GM12874 (cell line): ENCODE measurements at regions not wholly inside any gene's neighbourhood (a gene's known extent, or its start where the extent isn't known, plus 50 kb on each side); places are given as distances from the start of the nearest gene placed in this dataset.

Experiments
- TF ChIP-seq, protein P1 (sequence below): IDR thresholded peaks from 2 replicates; pipeline ENCODE4 v1.5.1; 2011; ENCODE audit warnings: low read depth, mild to moderate bottlenecking, control low read depth, low read length, moderate library complexity; ENCODE audit not compliant: insufficient read depth

DNA sequence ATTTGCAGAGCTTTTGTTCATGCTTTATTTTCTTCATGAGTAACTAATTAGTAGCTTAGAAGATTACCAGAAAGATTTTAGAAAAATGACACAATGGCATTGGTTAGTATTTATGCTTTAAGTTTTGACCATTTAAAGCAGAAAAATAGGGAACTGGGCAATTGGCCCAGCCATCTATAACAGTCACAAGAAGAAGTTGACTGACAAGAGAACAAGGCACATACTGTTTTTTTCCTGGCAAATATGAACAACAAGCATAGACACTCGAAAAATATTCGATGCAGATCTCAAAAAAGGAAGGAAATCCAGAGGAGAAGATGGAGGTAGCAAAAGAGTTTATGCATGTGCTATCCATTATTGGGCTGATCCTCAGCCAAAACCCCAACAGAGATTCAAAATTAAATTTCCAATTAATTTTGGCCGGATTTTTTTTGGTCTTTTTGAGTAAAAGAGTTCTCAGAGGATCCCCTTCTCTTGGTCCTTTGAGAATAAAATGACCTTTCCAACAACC is 200.8 kb upstream of the SLC35G4 start:
- TF ChIP-seq, protein P1, sequence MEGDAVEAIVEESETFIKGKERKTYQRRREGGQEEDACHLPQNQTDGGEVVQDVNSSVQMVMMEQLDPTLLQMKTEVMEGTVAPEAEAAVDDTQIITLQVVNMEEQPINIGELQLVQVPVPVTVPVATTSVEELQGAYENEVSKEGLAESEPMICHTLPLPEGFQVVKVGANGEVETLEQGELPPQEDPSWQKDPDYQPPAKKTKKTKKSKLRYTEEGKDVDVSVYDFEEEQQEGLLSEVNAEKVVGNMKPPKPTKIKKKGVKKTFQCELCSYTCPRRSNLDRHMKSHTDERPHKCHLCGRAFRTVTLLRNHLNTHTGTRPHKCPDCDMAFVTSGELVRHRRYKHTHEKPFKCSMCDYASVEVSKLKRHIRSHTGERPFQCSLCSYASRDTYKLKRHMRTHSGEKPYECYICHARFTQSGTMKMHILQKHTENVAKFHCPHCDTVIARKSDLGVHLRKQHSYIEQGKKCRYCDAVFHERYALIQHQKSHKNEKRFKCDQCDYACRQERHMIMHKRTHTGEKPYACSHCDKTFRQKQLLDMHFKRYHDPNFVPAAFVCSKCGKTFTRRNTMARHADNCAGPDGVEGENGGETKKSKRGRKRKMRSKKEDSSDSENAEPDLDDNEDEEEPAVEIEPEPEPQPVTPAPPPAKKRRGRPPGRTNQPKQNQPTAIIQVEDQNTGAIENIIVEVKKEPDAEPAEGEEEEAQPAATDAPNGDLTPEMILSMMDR: no peak

DNA sequence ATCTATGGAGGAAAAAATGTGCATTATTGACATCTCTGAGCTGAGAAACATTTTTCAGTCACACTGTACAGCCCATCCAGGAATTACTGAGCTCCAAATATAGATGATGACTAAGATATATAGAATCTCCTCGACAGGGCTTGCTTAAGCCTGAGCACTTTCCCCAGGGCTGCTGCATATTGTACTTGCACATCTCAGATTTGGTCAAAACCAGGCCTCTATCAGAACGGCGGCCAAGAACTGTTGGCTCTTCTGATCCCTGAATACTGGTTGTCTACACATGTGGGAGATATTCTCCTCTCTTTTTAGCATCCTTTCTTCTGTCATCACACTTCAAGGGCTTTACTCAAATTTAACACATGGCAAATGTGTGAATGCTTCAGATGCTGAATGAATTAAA is 201.5 kb upstream of the SLC35G4 start:
- TF ChIP-seq, protein P1: no peak

DNA sequence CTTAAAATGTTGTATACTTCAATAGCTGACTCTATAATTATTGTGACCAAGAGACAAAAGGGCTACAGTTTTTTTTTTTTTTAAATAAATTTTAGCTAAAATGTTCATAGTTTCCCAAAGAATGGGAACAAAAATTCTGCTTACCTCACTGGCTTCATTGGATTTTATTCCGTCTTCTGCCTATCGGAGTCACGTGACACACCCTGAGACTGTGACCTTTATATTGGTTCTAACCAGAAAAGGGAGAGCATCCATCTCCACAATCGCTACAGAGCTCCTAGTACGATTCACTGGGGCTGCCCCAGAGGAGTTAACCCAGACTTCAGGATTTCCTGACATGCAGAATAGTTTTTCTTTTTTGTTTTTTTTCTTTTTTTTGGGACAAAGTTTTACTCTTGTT is 203.6 kb upstream of the SLC35G4 start:
- TF ChIP-seq, protein P1: no peak

DNA sequence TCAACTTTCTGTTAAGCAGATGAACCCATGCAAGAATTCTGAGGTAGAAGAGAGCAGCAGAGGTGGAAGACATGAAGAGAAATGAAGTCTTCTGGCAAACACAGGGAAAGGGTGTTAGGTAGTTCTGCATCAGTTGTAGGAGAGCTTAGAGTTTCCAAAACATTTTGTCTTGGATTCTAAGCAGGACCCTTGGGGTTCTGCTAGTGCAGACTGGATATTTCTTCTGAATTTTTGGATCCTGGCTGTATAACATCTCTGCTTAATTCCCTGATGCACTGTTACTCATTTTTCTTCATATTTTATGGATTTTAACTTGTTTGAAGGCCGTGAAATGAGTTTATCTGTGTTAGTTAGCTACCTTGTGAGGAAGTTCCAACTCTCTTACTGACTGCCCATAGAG is 208.7 kb upstream of the SLC35G4 start:
- TF ChIP-seq, protein P1: no peak

DNA sequence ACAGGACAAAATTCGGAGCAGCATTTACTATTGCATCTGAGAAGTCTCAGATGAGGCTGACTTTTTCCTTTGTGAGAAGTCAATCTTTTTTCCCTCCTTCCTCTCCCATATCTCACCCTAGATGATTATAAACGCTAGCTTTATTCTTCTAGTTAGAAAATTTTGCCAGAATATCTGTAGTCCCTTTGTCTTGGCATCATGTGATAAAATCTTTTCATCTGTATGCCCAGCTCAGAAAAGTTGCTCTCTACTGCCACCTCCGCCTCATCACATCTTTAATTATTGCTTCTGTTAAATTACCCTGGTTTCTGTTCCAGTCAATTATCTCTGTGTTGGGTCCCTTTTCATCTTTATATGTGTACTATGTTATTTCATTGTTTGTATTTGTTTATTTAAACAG is 210.8 kb upstream of the SLC35G4 start:
- TF ChIP-seq, protein P1: no peak

DNA sequence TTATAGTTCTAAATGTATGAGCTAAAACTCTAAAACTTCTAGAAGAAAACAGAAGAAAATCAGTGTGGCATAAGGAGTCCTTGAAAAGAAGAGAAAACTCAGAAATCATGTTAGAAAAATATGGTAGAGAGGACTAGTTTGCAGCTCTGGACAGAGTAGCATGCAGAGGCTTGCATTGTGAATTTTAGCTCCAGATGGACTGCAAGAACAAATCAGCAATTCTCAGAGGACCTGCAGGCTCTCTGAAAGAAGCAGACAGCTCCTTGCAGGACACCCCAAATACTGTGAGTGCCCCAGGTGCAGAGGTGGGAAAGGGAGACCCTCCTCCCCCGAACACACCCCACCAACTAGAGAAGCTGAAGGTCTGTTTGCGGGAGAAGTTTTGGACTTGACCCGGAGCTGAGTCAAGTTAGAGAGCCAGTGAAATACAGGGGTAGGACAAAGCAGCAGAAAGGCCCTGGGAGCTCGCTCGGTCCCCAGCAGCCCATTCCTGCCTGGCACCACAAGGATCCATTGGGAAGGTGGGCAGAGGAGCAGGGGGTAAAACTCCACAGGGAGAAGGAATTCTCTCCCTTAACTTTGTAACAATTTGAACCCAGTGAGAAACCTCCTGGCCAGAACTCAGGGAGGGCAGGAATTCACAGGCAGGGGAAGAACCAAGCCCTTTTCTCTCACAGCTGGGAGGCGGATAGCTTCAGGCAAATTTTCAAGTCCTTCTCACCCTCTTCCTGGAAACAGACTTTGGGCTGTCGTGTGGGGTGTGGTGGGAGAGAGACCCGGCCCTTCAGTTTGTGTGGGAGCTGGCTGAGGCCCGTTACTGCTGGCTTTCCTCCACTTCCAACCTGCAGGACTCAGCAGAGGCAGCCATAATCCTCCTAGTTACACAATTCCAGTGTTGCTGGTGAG is 216.2 kb upstream of the SLC35G4 start:
- TF ChIP-seq, protein P1: no peak

DNA sequence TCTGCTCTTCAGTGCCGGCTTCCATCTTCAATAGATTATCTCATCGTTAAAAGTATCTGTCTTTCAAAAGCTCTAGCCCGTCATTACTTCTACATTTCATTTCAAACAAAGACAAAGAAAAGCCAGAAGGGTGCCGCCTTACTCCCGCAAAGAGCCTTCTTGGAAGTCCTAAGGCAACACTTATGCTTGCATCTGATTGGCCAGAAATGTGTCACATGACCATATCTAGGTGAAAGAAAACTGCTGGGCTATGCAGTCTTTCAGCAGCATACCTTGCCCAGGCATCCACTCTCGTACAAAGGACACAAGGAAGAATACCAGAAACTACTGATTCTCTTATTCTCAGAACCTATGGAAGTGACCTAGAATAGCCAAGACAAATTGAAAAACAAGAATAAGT is 217.1 kb upstream of the SLC35G4 start:
- TF ChIP-seq, protein P1: no peak
